Vagina (tissue), 2 donors: ENCODE measurements at regions not wholly inside any gene's neighbourhood (a gene's known extent, or its start where the extent isn't known, plus 50 kb on each side); places are given as distances from the start of the nearest gene placed in this dataset.

ENCODE experiments used
- CTCF ChIP-seq, 3 experiments: fragments of 450-650 bp in 2 of 3; fragments of 200-600 bp in 1 of 3; sonication (generic) in 1 of 3; IDR thresholded peaks; one replicate each; pipeline ENCODE4 v1.5.1; 2017 to 2019; ENCODE audit warnings: antibody characterized with exemption in 3 of 3, mild to moderate bottlenecking in 2 of 3, moderate library complexity in 2 of 3
- POLR2AphosphoS5 ChIP-seq, 2 donors: sonication (generic); formaldehyde crosslinking; IDR thresholded peaks; one replicate each; pipeline ENCODE4 v1.9.0; 2017; ENCODE audit warnings: antibody characterized with exemption in 2 of 2, mild to moderate bottlenecking in 2 of 2, low read depth in 1 of 2; ENCODE audit not compliant: insufficient read depth in 1 of 2

DNA sequence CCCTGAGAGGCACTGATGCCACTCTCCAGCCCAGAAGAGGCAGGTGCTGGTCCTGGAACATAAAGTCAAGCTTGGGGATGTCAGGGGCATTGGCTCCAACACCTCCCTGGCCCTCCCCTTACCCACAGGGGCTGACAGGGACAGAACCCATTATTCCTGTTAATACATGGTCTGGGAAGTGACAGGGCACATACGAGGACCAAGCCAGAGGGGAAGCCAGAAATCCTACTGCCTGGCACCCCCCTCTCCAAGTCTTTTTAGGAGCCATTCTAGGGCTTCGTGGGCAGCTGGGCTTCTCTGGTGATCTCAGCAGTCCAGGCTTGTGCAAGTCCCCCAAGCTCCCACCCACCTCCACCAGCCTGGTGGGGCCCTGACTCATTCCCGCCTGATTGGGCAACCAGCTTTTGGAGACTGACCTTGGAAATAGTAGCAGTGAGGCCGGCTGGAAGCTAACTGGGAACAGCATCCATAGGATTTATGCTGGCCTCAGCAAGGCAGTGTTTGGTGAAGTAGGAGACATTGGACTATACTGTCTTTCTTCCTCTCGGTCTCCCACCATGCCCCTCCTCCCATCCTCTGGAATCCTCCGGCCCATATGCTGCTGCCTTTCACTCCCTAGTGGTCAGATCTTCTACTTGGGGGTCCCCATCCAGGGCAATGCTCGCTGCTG, 86.4 kb upstream of the HK2 start:
- TF ChIP-seq CTCF (IDR thresholded peaks at IDR 0.05) (no peak), POLR2AphosphoS5 (IDR thresholded peaks at IDR 0.05; ENCODE audit: insufficient read depth in 1 of 2, low read depth in 1 of 2) (no peak)
